NCI-H187 treated with DMSO at 0.1 percent for 48 hours (cell line): ENCODE measurements at regions not wholly inside any gene's neighbourhood (a gene's known extent, or its start where the extent isn't known, plus 50 kb on each side); places are given as distances from the start of the nearest gene placed in this dataset.

Experiments used
- DNase-seq: peaks from one replicate; lab custom pipeline; 2025; lab: John Stamatoyannopoulos, UW

GRCh38 chr2:120425014-120425413 is 79.1 kb downstream of the INHBB start:
- no peak for DNase-seq

GRCh38 chr2:120428748-120429147 is 82.8 kb downstream of the INHBB start:
- no peak for DNase-seq

- no peak for DNase-seq
These were observed 83.9 kb downstream of the INHBB start for GRCh38 chr2:120429586-120430500.

- no peak for DNase-seq
These were observed 84.5 kb downstream of the INHBB start for GRCh38 chr2:120430501-120430830.

- DNase-seq = no peak
These were observed 85.0 kb downstream of the INHBB start for GRCh38 chr2:120430957-120431356.

- DNase-seq = no peak
These were observed 85.7 kb downstream of the INHBB start for GRCh38 chr2:120431386-120432292.

- no peak for DNase-seq
These were observed 86.5 kb downstream of the INHBB start for GRCh38 chr2:120432293-120432975.

GRCh38 chr2:120432976-120433815 is 87.3 kb downstream of the INHBB start:
- no peak for DNase-seq

GRCh38 chr2:120433816-120434290 is 87.9 kb downstream of the INHBB start:
- DNase-seq = no peak

GRCh38 chr2:120434492-120435308 is 88.8 kb downstream of the INHBB start:
- DNase-seq = no peak

- no peak for DNase-seq
These were observed 89.9 kb downstream of the INHBB start for GRCh38 chr2:120435671-120436459.

- no peak for DNase-seq
These were observed 90.5 kb downstream of the INHBB start for GRCh38 chr2:120436460-120436739.

- DNase-seq = no peak
These were observed 91.1 kb downstream of the INHBB start for GRCh38 chr2:120436885-120437603.

- DNase-seq = no peak
These were observed 91.7 kb downstream of the INHBB start for GRCh38 chr2:120437604-120438000.

- DNase-seq = no peak
These were observed 92.5 kb downstream of the INHBB start for GRCh38 chr2:120438301-120439066.

GRCh38 chr2:120439067-120439368 is 93.1 kb downstream of the INHBB start:
- DNase-seq = no peak

GRCh38 chr2:120439637-120440384 is 93.9 kb downstream of the INHBB start:
- no peak for DNase-seq
